Stimulated activated CD4-positive, alpha-beta T cell treated with anti-CD3 and anti-CD28 coated beads, TNF-alpha, amount 100 ng/mL, for 4 hours (primary cell): ENCODE measurements at regions not wholly inside any gene's neighbourhood (a gene's known extent, or its start where the extent isn't known, plus 50 kb on each side); places are given as distances from the start of the nearest gene placed in this dataset.
A peak's percentile ranks its signal among the peaks of the same experiment; 100 is the strongest.

Source experiments
- DNase-seq, 3 experiments: peaks; one replicate each; pipeline ENCODE4 v3.0.0-alpha.2; 2020; ENCODE audit warnings: low read depth in 3 of 3

DNA sequence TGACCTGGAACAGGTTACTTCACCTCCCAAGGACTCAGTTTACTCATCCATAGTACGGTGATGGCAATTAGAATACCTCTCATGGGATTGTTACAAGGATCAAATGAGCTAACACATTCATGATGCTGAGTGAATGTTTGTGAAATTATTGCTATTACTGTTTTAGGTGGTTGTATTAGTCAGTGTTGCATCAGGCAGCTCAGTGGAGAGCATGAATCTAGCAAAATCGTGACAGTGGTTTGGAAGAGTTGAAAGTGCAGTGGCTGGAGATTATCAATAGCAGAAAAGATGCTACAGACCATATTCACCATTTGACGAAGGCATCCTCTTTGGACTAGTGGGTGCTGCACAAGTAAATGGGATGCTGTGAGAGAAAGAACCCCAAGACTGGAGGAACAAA lies 50.4 kb upstream of the CTNNBL1 start:
- DNase-seq, result no peak

DNA sequence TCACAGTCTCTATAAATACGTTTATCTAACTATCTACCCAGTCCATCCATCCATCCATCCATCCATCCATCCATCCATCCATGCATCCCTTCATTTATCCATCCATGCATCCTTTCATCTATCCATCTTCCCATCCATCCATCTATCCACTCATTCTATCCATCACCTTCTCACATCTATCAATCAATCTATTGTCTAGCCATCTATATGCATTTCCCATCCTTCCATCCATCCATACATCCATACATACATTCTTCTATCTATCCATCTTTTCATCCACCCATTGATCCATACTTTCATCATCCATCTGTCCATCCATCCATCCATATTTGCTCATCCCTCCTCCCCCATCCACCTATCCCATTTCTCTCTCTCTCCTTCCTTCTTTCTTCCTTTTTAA lies 51.6 kb upstream of the CTNNBL1 start:
- no peak for DNase-seq

DNA sequence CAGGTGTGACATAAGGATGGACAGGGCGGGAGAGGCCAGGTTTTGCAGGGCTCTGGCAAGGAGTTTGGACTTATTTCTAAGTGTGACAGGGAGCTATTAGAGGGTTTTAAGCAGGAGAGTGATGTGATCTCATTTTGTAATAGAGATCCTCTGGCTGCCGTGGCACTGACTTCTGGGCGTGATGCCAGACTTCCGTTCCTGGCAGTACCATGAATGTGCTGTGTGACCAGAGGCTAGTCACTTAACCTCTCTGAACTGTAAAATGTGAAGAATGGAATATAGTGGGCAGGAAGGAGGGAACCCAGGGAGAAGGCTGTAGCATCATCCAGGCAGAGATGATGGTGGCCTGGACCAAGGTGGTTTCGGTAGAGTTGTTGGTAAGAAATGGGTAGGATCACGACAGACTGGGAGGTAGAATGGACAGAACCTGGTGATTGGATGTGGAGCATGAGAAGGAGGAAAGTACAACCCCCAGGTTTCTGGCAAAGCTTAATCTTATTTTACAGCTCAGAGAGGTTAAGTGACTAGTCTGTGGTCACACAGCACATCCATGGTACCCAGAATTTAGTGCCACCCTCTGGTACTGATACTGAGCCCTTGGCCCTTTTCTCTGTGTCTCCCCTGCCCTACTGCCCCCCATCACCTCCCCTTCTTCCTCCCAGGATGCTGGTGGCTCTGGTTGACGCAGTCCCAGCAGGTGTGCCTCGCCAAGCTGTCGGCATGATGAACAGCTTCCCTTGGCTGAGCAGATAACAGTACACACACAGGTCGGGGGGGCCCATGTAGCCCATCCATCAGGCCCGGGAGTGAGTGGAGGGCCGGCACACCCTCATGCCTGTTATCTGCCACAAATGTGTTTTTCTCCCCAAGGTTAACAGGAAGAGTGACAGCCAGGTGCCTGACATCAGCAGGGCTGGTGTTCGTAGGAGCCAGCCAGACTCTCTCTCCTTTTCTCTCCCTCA lies 52.9 kb upstream of the CTNNBL1 start:
- no peak for DNase-seq

DNA sequence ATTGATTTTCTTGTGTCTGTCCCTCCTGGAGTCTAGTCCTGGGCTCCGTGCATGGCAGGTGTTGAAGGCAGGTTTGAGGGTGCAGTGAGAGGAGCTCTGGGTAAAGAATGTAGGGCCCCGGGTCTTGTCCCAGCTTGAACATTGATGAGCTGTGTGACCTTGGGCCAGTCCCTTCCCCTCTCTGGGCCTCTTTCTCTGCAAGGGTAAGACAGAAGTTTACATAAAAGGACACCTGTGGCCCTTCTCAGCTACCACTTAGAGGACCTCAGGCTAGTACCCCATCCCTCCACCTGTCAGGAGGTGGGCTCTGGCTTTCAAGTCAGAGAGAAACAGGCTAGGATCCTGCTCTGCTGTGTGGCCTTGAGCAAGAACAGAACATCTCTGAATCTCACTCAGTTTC lies 55.3 kb upstream of the CTNNBL1 start:
- DNase-seq, result no peak

DNA sequence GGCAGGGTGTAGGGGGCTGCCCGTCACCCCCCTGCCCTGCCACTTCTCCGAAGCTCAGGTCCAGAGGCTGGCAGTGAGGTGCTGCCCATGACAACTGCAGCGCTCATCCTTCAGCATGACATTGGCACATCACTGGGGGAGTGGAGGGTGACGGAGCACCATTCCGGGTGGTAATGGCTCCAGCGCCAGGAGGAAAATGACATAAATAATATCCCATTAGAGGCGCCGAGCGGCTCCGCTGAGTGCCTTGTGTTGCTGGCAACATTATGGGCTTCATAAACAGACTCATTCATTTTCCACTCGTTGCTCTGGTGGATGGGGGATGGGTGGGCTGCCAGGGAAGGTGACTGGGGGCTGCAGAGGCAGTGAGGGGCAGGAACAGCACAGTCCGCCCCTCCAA lies 56.9 kb upstream of the CTNNBL1 start:
- no peak for DNase-seq

DNA sequence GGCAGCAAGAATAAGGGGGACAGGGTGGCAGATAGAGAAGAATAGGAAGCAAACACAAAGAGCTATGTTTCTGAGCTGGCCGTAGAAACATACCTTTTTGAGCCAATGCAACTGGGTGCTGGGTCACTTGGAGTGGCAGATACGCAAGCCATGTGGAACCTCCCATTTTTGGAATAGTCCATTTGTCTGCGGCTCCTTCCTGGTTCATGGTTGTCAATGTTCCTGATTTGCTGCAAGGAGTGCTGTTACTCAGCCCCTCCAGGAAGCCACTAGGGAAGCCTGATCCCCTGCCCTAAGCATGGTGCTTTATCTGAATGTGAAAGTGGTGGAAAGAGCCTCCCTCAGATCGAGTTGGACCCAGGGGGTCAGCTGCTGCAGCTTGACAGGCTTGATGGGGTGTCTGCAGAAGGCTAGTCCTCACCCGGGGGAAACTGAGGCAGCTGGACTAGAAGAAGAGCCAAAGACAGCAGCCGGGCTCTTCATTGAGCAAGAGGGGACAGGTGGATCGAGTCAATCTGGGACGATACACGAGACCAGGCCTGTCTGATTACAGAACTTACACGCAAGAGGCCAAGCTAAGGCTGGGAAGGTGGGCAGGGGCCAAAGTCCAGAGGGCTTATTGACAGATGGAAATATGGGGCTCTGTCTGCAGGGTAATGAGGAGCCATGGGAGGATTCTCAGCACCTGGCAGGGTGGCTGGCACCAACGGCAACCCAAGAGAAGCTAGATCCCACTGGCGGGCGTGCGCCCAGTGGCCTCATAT lies 57.4 kb upstream of the CTNNBL1 start:
- no peak for DNase-seq

DNA sequence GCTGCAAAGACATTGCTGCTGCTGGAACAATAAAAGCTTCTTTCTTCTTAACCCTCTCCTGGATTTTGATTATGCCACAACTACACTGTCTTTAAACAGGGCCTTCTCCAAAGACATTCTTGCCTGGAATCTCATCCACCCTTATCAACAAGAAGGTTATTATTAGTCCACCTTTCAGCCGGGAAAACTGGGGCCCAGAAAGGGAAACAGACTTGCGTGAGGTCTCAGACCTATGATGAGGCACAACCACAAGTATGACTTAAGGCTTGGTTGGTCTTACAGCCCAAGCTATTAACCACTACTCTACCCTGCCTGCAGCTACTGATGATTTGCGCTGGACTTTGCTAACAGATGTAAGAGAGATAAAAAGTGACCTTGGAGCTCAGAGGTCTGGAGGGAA lies 62.8 kb upstream of the CTNNBL1 start:
- DNase-seq, result no peak

DNA sequence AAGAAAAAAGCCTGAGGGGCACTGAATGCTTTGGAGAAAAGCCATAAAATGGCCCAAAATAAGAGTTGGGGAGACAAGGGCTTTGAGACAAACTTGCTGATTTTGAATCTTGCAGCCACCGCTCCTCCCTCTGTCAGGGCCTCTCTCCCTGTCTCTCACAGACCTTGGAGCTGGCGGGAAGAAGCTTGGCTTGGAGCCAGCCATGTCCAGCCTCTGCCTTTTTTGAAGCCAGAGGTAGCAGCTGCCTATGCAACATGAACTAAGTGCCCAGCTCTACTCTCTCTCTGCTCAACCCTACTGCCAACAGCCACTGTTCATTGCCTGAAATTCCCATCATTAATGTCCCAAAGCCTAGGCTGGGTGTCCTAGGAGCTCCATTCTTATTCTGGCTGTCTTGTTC lies 63.7 kb upstream of the CTNNBL1 start:
- DNase-seq, result no peak

DNA sequence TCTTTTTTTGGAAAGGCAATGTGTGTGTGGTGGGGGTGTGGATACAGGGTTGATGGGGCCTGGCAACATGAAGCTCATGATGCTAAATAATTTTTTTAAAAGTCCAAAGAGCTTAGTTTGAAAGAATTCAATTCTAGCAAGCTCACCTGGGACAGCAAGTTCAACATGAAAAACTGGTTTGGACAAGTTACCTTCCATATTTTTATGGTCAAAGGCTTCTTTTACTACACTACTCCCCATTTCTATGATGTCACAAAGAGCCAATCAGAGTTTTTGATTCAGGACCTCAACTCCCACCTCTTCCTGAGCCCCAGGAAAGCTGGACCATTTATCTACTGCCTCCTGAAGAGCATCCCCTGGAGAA lies 66.1 kb upstream of the CTNNBL1 start:
- no peak for DNase-seq

DNA sequence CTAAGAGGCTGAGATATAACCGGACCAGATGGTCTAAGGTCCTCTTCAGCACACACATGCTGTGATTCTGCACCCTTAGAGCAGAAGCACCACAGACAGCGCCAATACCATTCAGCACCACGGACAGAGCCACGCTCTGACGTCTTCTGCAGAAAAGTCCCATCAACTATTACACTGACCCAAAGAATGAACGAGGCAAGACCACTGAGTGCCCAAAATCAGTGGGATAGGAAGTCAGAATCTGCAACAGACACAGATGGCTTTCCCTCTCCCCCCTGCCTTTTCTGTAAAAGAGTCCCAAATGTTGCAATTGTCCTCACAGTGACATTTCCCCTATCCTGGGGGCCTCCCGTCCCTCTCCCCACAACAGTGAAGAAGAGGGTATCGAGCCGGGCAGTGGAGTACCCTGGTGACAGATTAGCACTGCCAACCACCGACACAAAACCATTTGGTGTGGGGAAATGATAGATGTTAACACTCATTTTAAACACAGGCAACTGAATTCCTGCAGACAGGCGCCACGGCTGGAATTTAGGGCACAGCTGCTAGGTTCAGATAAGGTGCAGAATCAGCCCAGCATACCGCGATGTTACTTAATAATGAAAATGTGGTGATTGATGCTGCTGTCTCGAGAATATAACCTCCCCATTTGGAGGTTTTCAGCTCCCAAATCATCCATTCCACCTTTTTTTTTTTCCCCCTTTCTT lies 66.6 kb upstream of the CTNNBL1 start:
- DNase-seq, result no peak

DNA sequence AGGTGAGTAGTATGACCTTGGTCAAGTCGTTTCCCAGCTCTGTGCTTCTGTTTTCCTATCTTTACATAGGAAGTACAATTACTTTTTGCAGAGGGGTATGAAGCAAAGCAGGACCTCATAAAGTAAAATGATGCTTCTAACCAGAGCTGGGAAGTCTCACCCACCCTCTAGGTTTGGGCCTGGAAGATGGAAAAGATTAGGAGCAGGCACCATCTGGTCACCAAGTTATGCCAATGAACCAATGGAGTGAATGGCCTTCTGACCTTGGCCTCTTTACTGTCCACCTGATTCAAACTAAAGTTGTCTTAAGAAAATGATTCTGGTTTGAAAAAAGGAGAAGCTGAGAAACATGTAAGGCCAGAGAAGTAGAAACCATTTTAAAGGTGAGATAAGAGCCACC lies 68.9 kb upstream of the CTNNBL1 start:
- DNase-seq, result no peak

DNA sequence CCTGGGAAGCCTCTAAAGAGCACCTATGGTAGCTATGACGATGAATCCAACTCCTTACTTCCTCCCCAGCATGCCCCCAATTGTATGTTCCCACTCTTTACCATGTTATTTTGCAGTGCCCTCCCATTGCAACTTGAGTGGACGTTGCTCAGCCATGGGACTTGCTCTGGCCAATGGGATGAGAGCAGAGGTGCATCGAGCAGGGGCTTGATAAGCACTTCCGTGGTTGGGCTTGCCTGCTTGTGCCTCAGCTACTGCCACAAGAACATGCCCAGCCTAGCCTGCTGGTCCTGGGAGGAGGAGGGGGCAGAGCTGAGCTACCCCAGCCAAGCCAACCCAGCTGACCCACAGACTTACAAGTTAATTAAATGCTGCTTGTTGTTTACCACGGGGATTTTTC lies 71.1 kb upstream of the CTNNBL1 start:
- no peak for DNase-seq

DNA sequence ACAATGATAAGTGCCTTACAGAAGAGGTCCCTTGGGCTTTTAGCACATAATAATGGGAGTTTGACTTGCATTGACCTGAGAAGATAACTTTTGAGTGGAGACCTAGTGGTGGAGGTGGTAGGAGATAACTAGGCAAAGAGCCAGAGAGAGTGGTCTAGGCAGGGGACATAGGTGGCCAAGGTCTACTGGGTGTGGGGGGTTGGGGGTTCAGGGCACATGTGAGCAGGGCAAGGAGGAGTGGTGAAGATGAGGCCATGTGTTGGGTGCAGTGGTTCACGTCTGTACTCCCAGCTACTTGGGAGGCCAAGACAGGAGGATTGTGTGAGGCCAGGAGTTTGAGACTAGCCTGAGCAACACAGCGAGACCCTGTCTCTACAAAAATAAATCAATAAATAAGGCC lies 74.3 kb upstream of the CTNNBL1 start:
- DNase-seq, result no peak

DNA sequence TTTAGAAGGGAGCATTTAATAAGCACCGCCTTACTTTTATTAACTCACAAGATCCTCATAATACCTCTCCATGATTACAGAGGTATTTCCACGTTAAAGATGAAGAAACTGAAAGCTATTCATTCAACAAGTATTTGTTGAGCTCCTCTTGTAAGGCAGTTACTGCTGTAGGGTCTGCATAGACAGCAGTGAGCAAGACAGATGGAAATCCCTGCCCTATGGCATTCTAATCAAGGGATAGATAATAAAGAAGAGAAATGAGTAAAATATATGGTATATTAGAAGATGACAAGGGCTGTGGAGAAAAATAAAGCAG lies 77.8 kb upstream of the CTNNBL1 start:
- no peak for DNase-seq

DNA sequence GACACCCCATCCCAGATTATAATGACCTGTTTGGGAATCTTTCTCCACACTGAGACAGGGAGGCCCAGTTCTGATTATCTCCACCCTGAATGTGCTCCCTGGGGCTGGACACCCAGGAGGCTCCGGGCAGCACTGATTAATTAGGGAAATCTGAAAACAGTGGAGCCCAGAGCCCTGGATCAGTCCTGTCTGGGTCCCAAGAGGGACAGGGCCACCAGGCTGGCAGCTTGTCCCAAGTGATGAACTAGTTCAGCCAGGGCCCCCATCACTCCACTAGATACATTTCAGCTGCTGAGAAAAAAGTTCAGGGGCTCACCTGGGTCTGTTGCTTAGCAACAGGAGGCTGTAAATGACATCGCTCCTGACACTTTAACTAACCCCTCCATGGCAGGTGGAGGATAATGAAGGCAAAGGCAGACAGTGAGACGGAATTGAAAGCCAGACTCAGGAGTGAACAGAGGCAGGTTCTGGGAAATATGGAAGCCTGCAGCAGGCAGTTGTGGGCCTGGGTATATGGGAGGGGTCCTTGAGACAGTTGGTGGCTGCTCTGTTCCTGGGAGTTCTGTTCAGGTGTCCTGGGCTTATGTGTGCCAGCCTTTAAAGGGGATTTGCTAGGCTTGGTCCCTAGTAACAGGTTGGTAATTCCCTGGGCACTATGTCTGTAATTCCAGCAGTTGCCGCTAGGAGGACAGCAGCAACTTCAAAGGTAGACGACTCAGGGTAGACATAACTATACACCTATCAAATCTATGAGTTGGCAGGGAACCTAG lies 78.3 kb upstream of the CTNNBL1 start:
- DNase-seq, result peak; percentile 19 to 36 (median 35)

DNA sequence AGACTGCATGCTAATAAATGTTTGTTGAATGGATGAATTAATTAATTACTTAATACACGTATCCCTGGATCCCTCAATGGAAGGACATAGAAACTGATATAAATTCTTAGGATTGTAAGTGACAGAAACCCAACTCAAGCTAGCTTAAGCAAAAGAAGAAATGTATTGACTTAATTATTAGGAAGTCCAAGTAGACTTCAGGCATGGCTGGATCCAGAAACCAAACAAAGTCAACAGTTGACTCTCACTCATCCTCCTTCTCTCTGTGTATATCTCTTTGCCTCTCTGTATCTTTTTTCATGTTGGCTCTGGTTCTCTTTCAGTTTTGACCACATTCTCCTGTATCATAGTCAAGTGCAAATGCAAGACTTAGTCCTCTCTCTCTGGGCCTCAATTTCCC lies 82.0 kb upstream of the CTNNBL1 start:
- DNase-seq, result no peak

DNA sequence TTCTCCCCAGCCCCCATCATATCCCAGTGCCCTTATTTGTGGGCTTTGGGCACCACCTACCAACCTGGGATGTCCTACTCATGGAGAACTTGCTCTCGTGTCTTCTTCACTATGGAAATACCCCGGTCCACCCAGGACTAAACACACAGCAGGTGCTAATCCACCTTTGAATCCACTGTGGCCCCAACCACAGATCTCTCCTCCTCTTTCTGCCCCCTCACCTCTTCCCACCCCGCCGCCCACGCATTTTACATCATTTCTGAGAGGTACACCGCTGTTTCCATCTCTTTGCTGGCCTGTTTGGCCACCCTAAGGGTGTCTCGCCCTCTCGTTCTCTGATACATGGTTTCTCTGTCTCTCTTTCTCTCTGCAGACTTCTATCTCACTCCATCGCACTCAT lies 82.5 kb upstream of the CTNNBL1 start:
- no peak for DNase-seq

DNA sequence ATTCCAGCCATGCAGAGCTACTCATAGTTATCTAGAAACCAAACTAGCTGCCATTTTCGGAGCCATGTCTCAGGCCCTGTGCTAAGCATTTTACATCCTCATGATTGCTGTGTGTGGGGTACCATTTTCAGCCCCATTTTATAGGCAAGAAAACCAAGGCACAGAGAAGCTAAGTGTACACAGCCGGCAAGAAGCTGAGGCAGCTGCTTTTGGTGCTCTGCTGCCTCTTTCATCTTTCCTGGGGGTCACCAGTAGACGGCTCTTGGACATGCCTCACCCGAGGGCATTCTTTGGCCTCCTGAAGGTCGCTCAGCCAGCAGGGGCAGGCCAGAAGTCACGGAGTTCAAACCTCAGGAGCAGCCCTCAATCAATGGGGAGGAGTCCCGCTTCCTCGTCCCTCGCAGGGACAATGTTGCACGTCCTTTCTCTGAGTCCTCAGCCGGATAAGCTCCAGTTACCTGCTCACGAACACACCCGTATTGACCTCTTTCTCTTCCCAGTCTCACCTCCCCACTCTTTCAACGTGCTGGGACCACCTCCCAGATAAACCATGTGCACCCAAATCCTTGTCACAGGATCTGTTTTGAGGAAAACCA lies 82.6 kb upstream of the BLCAP start:
- DNase-seq, result no peak

DNA sequence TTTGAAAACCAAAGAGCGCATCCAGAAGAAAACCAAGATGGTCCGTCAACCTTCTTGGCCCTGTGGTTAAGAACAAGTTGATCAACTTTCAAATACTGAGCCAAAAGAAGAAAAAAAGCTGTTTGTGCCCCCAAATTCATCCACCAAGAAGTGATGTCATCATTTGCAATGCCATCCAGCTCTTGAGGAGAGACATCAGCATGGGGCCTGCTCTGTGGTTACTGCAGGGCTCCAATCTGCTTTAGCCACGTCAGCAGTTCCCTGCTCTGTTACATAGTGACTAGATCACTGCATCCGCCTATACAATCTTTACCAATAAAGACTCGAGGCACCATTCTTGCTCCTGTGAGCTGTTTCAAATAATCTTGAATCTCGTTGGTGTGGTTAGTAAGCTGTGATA lies 75.0 kb upstream of the BLCAP start:
- no peak for DNase-seq

DNA sequence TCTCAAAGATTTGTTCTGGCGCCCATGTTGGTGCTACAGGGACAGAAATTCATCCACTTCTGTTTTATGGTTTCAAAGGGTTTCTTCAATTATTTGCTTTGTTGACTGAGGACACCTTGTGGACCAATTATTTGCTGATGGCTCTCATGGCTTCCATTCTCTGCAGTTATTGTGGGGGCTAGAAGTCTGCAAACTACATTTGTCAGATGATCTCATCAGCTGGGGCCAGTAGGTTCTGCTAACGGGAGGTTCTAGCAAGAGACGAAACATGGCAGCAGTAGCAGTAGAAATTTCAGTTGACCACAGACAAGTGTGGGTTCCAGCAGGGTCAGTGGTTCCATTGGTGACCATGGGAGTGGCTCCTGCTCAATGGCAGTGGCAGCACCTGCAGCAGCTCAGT lies 72.8 kb upstream of the BLCAP start:
- DNase-seq, result no peak

DNA sequence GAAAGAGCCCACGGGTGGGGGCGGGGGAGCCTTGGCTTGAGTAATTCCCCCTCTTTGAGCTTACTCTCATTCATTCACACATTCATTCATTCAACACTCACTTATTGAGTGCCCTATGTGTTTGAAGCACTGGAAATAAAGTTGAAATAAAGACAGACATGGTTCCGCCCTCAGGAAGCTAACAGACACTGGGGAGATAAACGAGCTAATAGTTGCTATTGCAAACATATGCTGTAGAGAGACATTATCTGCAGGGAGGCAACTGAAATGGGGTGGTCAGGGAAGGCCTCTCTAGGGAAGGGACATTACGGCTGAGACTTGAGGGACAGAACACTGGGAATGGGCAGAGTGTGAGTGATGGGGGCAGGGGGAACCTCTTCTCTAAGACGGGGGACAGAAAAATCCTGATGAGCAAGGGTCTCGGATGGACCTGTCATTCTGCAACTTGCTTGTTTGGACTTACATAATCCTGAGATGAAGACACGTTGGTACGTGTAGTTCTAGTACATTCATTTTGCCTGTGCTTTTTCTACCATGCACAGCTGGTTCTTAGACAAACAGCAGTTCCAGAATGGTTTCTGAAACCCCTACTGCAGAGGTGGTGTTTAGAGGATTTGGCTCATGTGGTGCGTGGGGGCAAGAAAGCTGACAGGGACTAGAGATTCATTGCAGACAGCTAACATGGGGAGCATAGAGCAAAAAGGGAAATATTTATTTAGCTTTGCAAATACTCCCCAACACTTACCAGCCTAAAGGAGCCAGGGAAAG lies 71.1 kb upstream of the BLCAP start:
- no peak for DNase-seq
